BE2C (cell line): ENCODE measurements at regions not wholly inside any gene's neighbourhood (a gene's known extent, or its start where the extent isn't known, plus 50 kb on each side); places are given as distances from the start of the nearest gene placed in this dataset.
"Not testable (repeated sequence)": the region's sequence is repeated elsewhere in the genome, so short reads cannot be mapped to it uniquely, and the experiment has no call there.

ENCODE experiments used
- DNase-seq: peaks from one replicate; pipeline ENCODE4 v3.0.0-alpha.2; 2020
- H3K27me3 ChIP-seq: fragments of 250-450 bp; sonication (Bioruptor Pico); 2 replicates; pipeline ENCODE4 v1.5.1; 2020; ENCODE audit warnings: mild to moderate bottlenecking
- H3K36me3 ChIP-seq: fragments of 250-450 bp; sonication (Bioruptor Pico); 2 replicates; pipeline ENCODE4 v1.5.1; 2020; ENCODE audit warnings: mild to moderate bottlenecking
- H3K4me1 ChIP-seq: fragments of 250-450 bp; sonication (Bioruptor Pico); 2 replicates; pipeline ENCODE4 v1.5.1; 2020
- H3K4me3 ChIP-seq: 2 replicates; pipeline ENCODE4 v1.5.1; 2011; ENCODE audit warnings: low read depth, low read length
- H3K9me3 ChIP-seq: fragments of 250-450 bp; sonication (Bioruptor Pico); 2 replicates; pipeline ENCODE4 v1.5.1; 2020
- TF ChIP-seq, protein P1 (sequence below): IDR thresholded peaks from 2 replicates; pipeline ENCODE4 v1.5.1; 2012; ENCODE audit warnings: mild to moderate bottlenecking, low read depth, low read length

- Histone ChIP-seq H3K9me3 (no peaks in the 10 kb centered on the region), H3K36me3 (no peaks in the 10 kb centered on the region), H3K27me3 (no peaks in the 10 kb centered on the region), H3K4me1 (no peaks in the 10 kb centered on the region), H3K4me3 (no peak overlapping the region)
- no peak for DNase-seq
- TF ChIP-seq, protein P1, sequence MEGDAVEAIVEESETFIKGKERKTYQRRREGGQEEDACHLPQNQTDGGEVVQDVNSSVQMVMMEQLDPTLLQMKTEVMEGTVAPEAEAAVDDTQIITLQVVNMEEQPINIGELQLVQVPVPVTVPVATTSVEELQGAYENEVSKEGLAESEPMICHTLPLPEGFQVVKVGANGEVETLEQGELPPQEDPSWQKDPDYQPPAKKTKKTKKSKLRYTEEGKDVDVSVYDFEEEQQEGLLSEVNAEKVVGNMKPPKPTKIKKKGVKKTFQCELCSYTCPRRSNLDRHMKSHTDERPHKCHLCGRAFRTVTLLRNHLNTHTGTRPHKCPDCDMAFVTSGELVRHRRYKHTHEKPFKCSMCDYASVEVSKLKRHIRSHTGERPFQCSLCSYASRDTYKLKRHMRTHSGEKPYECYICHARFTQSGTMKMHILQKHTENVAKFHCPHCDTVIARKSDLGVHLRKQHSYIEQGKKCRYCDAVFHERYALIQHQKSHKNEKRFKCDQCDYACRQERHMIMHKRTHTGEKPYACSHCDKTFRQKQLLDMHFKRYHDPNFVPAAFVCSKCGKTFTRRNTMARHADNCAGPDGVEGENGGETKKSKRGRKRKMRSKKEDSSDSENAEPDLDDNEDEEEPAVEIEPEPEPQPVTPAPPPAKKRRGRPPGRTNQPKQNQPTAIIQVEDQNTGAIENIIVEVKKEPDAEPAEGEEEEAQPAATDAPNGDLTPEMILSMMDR = no peak
Measured at GRCh38 chr7:120056227-120056626, 216.7 kb upstream of the KCND2 start.

DNA sequence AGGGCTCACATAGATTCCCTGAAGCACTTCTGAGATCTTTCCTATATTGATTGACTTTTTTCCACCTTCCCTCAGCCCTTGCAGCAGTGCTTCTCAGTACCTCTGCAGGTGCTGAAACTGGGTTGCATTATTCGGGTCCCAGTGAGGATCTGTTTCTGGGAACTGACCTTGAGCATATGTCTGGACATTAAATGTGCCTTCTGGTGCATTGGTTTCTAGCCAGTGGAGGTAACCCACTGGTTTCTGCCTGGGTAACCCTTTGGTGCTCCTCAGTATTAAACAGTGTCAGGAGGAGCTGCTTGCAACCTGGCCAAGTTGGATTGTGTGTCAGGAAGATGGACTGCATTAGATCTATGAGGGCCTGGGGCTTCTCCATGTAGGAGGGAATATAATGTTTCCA, 213.3 kb upstream of the KCND2 start:
- TF ChIP-seq, protein P1 = no peak
- DNase-seq = no peak
- H3K4me1 ChIP-seq = no peaks in the 10 kb centered on the region
- no peaks in the 10 kb centered on the region for H3K36me3 ChIP-seq
- no peak overlapping the region for H3K4me3 ChIP-seq
- no peaks in the 10 kb centered on the region for H3K27me3 ChIP-seq
- no peaks in the 10 kb centered on the region for H3K9me3 ChIP-seq

- no peak overlapping the region for H3K4me3 ChIP-seq
- no peaks in the 10 kb centered on the region for H3K27me3 ChIP-seq
- H3K9me3 ChIP-seq = no peaks in the 10 kb centered on the region
- no peaks in the 10 kb centered on the region for H3K4me1 ChIP-seq
- H3K36me3 ChIP-seq = no peaks in the 10 kb centered on the region
- no peak for DNase-seq
- TF ChIP-seq, protein P1 = no peak
Measured at GRCh38 chr7:120060281-120060680, 212.7 kb upstream of the KCND2 start.

GRCh38 chr7:120060875-120061274, 212.1 kb upstream of the KCND2 start:
- TF ChIP-seq, protein P1 = no peak
- Histone ChIP-seq H3K9me3 (no peaks in the 10 kb centered on the region), H3K27me3 (no peaks in the 10 kb centered on the region), H3K36me3 (no peaks in the 10 kb centered on the region), H3K4me3 (no peak overlapping the region), H3K4me1 (no peaks in the 10 kb centered on the region)
- no peak for DNase-seq

- TF ChIP-seq, protein P1 = no peak
Measured at GRCh38 chr7:120064565-120064964, 208.4 kb upstream of the KCND2 start.

GRCh38 chr7:120066898-120067297, 206.1 kb upstream of the KCND2 start:
- not testable (repeated sequence) for H3K9me3 ChIP-seq, DNase-seq, H3K27me3 ChIP-seq, H3K4me1 ChIP-seq, H3K4me3 ChIP-seq, H3K36me3 ChIP-seq

More at GRCh38 chr7:120064565-120064964, 208.4 kb upstream of the KCND2 start:
- no peak for DNase-seq
- Histone ChIP-seq H3K9me3 (no peaks in the 10 kb centered on the region; the same call in 1 of the 2 replicates), H3K4me3 (no peak overlapping the region), H3K4me1 (no peaks in the 10 kb centered on the region), H3K27me3 (no peaks in the 10 kb centered on the region), H3K36me3 (no peaks in the 10 kb centered on the region)

GRCh38 chr7:120070201-120070600, 202.8 kb upstream of the KCND2 start:
- H3K4me3 ChIP-seq = no peak overlapping the region
- H3K9me3 ChIP-seq = no peaks in the 10 kb centered on the region; the same call in 1 of the 2 replicates
- no peaks in the 10 kb centered on the region for H3K36me3 ChIP-seq
- DNase-seq = no peak
- no peaks in the 10 kb centered on the region for H3K27me3 ChIP-seq
- H3K4me1 ChIP-seq = no peaks in the 10 kb centered on the region
- TF ChIP-seq, protein P1 = no peak
